MM.1S (cell line): ENCODE measurements at regions not wholly inside any gene's neighbourhood (a gene's known extent, or its start where the extent isn't known, plus 50 kb on each side); places are given as distances from the start of the nearest gene placed in this dataset.

Experiments used
- DNase-seq: peaks from one replicate; pipeline ENCODE4 v3.0.0-alpha.2; 2015
- H2AFZ ChIP-seq: fragments of 300-600 bp; sonication (generic); 2 replicates; pipeline ENCODE4 v1.6.0; 2016; ENCODE audit warnings: antibody characterized with exemption, low read length
- H3F3A ChIP-seq: fragments of 300-600 bp; sonication (generic); 2 replicates; pipeline ENCODE4 v1.6.1; 2016; ENCODE audit warnings: mild to moderate bottlenecking, antibody characterized with exemption, low read length, moderate library complexity, mixed read lengths; ENCODE audit not compliant: insufficient read depth
- H3K27ac ChIP-seq: fragments of 300-600 bp; sonication (generic); 2 replicates; pipeline ENCODE4 v1.5.1; 2016; ENCODE audit warnings: mild to moderate bottlenecking, low read length
- H3K27me3 ChIP-seq: fragments of 300-600 bp; sonication (generic); replicated peaks from 2 replicates; pipeline ENCODE4 v1.6.0; 2016; ENCODE audit warnings: low read length; ENCODE audit not compliant: insufficient read depth
- H3K36me3 ChIP-seq: fragments of 300-600 bp; sonication (generic); replicated peaks from 2 replicates; pipeline ENCODE4 v1.6.1; 2016; ENCODE audit warnings: mild to moderate bottlenecking, low read length, mixed read lengths; ENCODE audit not compliant: insufficient read depth
- H3K4me1 ChIP-seq: fragments of 300-600 bp; sonication (generic); 2 replicates; pipeline ENCODE4 v1.6.1; 2016; ENCODE audit warnings: low read length, mixed read lengths
- H3K4me2 ChIP-seq: fragments of 300-600 bp; sonication (generic); 2 replicates; pipeline ENCODE4 v1.6.0; 2016; ENCODE audit warnings: low read depth, low read length
- H3K4me3 ChIP-seq: fragments of 300-600 bp; sonication (generic); 2 replicates; pipeline ENCODE4 v1.5.1; 2016; ENCODE audit warnings: low read length, mixed read lengths
- H3K79me2 ChIP-seq: fragments of 300-600 bp; sonication (generic); 2 replicates; pipeline ENCODE4 v1.6.1; 2016; ENCODE audit warnings: mixed run types, low read length, mixed read lengths
- H3K9ac ChIP-seq: fragments of 300-600 bp; sonication (generic); 2 replicates; pipeline ENCODE4 v1.6.1; 2016; ENCODE audit warnings: low read length, mixed read lengths
- H3K9me2 ChIP-seq: fragments of 300-600 bp; sonication (generic); replicated peaks from 2 replicates; pipeline ENCODE4 v1.6.1; 2016; ENCODE audit warnings: mild to moderate bottlenecking, low read length, mixed read lengths; ENCODE audit not compliant: insufficient read depth
- H3K9me3 ChIP-seq: fragments of 300-600 bp; sonication (generic); replicated peaks from 2 replicates; pipeline ENCODE4 v1.6.1; 2016; ENCODE audit warnings: mild to moderate bottlenecking, low read length, mixed read lengths; ENCODE audit not compliant: insufficient read depth
- H4K20me1 ChIP-seq: fragments of 300-600 bp; sonication (generic); 2 replicates; pipeline ENCODE4 v1.6.1; 2016; ENCODE audit warnings: mild to moderate bottlenecking, low read length, moderate library complexity, mixed read lengths; ENCODE audit not compliant: insufficient read depth
- CTCF ChIP-seq: fragments of 300-600 bp; sonication (generic); IDR thresholded peaks from 2 replicates; pipeline ENCODE4 v1.5.1; 2016; ENCODE audit warnings: antibody characterized with exemption, low read length, mixed read lengths
- EZH2 ChIP-seq: fragments of 300-600 bp; sonication (generic); optimal IDR thresholded peaks from 2 replicates; pipeline ENCODE3; 2017; ENCODE audit warnings: low read depth, mild to moderate bottlenecking, antibody characterized with exemption, low read length, mixed read lengths
- EZH2phosphoT487 ChIP-seq: fragments of 300-600 bp; sonication (generic); IDR thresholded peaks from 2 replicates; pipeline ENCODE4 v1.6.1; 2018; ENCODE audit warnings: antibody characterized with exemption, low read length

- Histone ChIP-seq H3K9me2 (no peaks in the 10 kb centered on the region), H3K4me2 (no peak overlapping the region), H3K27ac (no peak overlapping the region), H2AFZ (no peak overlapping the region), H3K4me1 (no peaks in the 10 kb centered on the region), H3K36me3 (no peaks in the 10 kb centered on the region), H3K27me3 (0 out of 2 replicates have a peak, but pooled peaks cover 4% of the 10 kb centered on the region), H4K20me1 (no peaks in the 10 kb centered on the region), H3K9me3 (no peaks in the 10 kb centered on the region), H3K9ac (no peak overlapping the region), H3K79me2 (no peaks in the 10 kb centered on the region), H3K4me3 (no peak overlapping the region), H3F3A (no peaks in the 10 kb centered on the region)
- no peak for DNase-seq
- TF ChIP-seq EZH2phosphoT487 = no peak
- no peak for TF ChIP-seq CTCF
- TF ChIP-seq EZH2 = no peak
Measured at GRCh38 chr14:104516906-104517305, 62.7 kb upstream of the C14orf180 start.

GRCh38 chr14:104517426-104517825 is 62.1 kb upstream of the C14orf180 start:
- Histone ChIP-seq H3K4me1 (no peaks in the 10 kb centered on the region), H2AFZ (no peak overlapping the region), H3K9me2 (no peaks in the 10 kb centered on the region), H3K9ac (no peak overlapping the region), H3K36me3 (no peaks in the 10 kb centered on the region), H3K4me3 (no peak overlapping the region), H3F3A (no peaks in the 10 kb centered on the region), H3K27ac (no peak overlapping the region), H4K20me1 (no peaks in the 10 kb centered on the region), H3K79me2 (no peaks in the 10 kb centered on the region), H3K27me3 (0 out of 2 replicates have a peak, but pooled peaks cover 4% of the 10 kb centered on the region), H3K4me2 (no peak overlapping the region), H3K9me3 (no peaks in the 10 kb centered on the region)
- no peak for TF ChIP-seq EZH2phosphoT487
- no peak for TF ChIP-seq CTCF
- TF ChIP-seq EZH2 = no peak
- no peak for DNase-seq

- H3K79me2 ChIP-seq = no peaks in the 10 kb centered on the region
- DNase-seq = no peak
- H4K20me1 ChIP-seq = no peaks in the 10 kb centered on the region
- H3K36me3 ChIP-seq = no peaks in the 10 kb centered on the region
- H3K9me2 ChIP-seq = no peaks in the 10 kb centered on the region
- no peak overlapping the region for H2AFZ ChIP-seq
- no peaks in the 10 kb centered on the region for H3F3A ChIP-seq
- no peak overlapping the region for H3K9ac ChIP-seq
- no peak for TF ChIP-seq EZH2
- TF ChIP-seq EZH2phosphoT487 = no peak
- TF ChIP-seq CTCF = no peak
- H3K4me1 ChIP-seq = no peaks in the 10 kb centered on the region
- no peak overlapping the region for H3K27ac ChIP-seq
- no peaks in the 10 kb centered on the region for H3K9me3 ChIP-seq
- 0 out of 2 replicates have a peak, but pooled peaks cover 4% of the 10 kb centered on the region for H3K27me3 ChIP-seq
- no peak overlapping the region for H3K4me2 ChIP-seq
- no peak overlapping the region for H3K4me3 ChIP-seq
Measured at GRCh38 chr14:104517867-104518266, 61.7 kb upstream of the C14orf180 start.
